ENCODE measurements at regions not wholly inside any gene's neighbourhood (a gene's known extent, or its start where the extent isn't known, plus 50 kb on each side); places are given as distances from the start of the nearest gene placed in this dataset.
"Not testable (repeated sequence)": the region's sequence is repeated elsewhere in the genome, so short reads cannot be mapped to it uniquely, and the experiment has no call there.

DNA sequence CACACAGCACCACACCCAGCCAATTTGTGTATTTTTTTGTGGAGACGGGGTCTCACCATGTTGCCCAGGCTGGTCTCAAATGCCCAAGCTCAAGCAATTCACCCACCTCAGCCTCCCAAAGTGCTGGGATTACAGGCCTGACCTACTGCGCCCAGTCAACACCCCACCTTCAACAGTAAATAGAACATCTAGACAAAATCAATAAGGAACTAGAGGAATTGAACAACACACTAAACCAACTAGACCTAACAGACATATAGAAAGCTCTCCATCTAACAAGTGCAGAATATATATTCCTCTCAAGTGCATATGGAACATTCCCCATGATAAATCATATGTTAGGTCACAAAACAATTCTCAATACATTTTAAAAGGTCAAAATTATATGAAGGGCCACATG, 56.6 kb upstream of the AGAP9 start:
- not testable (repeated sequence) for TF ChIP-seq CTCF, POLR2A (IDR thresholded peaks at IDR 0.05)

Data from breast epithelium (tissue), 3 donors.